Calu3 (cell line): ENCODE measurements at regions not wholly inside any gene's neighbourhood (a gene's known extent, or its start where the extent isn't known, plus 50 kb on each side); places are given as distances from the start of the nearest gene placed in this dataset.
"Not testable (repeated sequence)": the region's sequence is repeated elsewhere in the genome, so short reads cannot be mapped to it uniquely, and the experiment has no call there.

Source experiments
- BruUV-seq: library from RNA; stranded (reverse); fragments of 400-500 nt; replicated peaks from 2 replicates; lab custom pipeline; 2021; lab: Mats Ljungman, UMichigan
- CTCF ChIA-PET: fragments of 300-600 bp; sonication (Branson Sonifier 250); formaldehyde crosslinking; loops from one replicate; lab custom pipeline; 2022; ENCODE audit warnings: antibody characterized with exemption; lab: Charles Lee
- DNase-seq: peaks from one replicate; pipeline ENCODE4 v3.0.0; 2022
- H3K27ac Mint-ChIP-seq: one replicate; pipeline ENCODE4 v1.8.0; 2022; ENCODE audit warnings: mixed read lengths; ENCODE audit not compliant: unreplicated experiment
- H3K27me3 Mint-ChIP-seq: one replicate; pipeline ENCODE4 v1.8.0; 2022; ENCODE audit warnings: mixed read lengths; ENCODE audit not compliant: unreplicated experiment
- H3K36me3 Mint-ChIP-seq: one replicate; pipeline ENCODE4 v1.8.0; 2022; ENCODE audit warnings: mild to moderate bottlenecking, moderate library complexity, mixed read lengths; ENCODE audit not compliant: insufficient read depth, unreplicated experiment
- H3K4me1 Mint-ChIP-seq: one replicate; pipeline ENCODE4 v1.8.0; 2022; ENCODE audit warnings: mild to moderate bottlenecking, low read depth, mixed read lengths; ENCODE audit not compliant: unreplicated experiment
- H3K4me3 Mint-ChIP-seq: one replicate; pipeline ENCODE4 v1.8.0; 2022; ENCODE audit warnings: mild to moderate bottlenecking, low read depth, moderate library complexity, mixed read lengths; ENCODE audit not compliant: unreplicated experiment
- H3K9me3 Mint-ChIP-seq: one replicate; pipeline ENCODE4 v1.8.0; 2022; ENCODE audit warnings: low read depth, mixed read lengths; ENCODE audit not compliant: unreplicated experiment
- intact Hi-C: fragments of 100-400 bp; cut with micrococcal nuclease; formaldehyde crosslinking; loops from one replicate; pipeline ENCODE4 v1.10.0; 2022; ENCODE audit not compliant: unreplicated experiment
- TF ChIP-seq, protein P1 (sequence below): fragments of 200-600 bp; IDR thresholded peaks from one replicate; pipeline ENCODE4 v1.8.0; 2022; ENCODE audit warnings: antibody characterized with exemption; ENCODE audit not compliant: unreplicated experiment

DNA sequence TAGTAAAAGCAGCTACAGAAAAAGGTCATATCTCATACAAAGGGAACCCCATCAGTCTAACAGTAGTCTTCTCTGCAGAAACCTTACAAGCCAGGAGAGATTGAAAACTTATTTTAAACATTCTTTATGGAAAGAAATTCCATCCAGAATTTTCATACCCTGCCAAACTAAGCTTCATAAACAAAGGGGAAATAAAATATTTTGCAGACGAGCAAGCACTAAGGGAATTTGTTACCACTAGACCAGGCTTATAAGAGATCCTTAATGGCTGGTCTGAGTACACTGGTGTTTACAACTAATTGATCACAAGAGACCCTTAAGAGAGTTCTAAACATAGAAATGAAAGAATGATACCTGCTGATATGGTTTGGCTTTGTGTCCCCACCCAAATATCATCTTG, 128.6 kb upstream of the TNFSF11 start:
- Mint-ChIP-seq H3K27ac (no peak overlapping the region), H3K27me3 (peaks cover 16% of the 10 kb centered on the region), H3K4me1 (no peaks in the 10 kb centered on the region), H3K4me3 (no peak overlapping the region), H3K9me3 (peaks cover 5% of the 10 kb centered on the region), H3K36me3 (no peaks in the 10 kb centered on the region)
- intact Hi-C loops = no loop called here
- TF ChIP-seq, protein P1, sequence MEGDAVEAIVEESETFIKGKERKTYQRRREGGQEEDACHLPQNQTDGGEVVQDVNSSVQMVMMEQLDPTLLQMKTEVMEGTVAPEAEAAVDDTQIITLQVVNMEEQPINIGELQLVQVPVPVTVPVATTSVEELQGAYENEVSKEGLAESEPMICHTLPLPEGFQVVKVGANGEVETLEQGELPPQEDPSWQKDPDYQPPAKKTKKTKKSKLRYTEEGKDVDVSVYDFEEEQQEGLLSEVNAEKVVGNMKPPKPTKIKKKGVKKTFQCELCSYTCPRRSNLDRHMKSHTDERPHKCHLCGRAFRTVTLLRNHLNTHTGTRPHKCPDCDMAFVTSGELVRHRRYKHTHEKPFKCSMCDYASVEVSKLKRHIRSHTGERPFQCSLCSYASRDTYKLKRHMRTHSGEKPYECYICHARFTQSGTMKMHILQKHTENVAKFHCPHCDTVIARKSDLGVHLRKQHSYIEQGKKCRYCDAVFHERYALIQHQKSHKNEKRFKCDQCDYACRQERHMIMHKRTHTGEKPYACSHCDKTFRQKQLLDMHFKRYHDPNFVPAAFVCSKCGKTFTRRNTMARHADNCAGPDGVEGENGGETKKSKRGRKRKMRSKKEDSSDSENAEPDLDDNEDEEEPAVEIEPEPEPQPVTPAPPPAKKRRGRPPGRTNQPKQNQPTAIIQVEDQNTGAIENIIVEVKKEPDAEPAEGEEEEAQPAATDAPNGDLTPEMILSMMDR = no peak
- DNase-seq = no peak
- BruUV-seq = no TSS peak
- CTCF ChIA-PET = no interaction called here

DNA sequence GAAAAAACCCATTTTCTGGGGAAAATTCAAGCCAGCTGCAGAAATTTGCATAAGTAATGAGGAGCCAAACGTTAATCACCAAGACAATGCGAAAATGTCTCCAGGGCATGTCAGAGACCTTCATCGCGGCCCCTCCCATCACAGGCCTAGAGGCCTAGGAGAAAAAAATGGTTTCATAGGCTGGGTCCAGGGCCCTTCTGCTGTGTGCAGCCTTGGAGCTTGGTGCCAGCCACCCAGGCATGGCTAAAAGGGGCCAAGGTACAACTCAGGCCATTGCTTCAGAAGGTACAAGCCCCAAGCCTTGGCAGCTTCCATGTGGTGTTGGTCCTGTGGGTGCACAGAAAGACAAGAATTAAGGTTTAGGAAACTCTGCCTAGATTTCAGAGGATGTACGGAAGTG, 127.4 kb upstream of the TNFSF11 start:
- H3K27ac Mint-ChIP-seq, BruUV-seq, H3K9me3 Mint-ChIP-seq, DNase-seq, H3K4me1 Mint-ChIP-seq, H3K4me3 Mint-ChIP-seq, CTCF ChIA-PET, H3K36me3 Mint-ChIP-seq, intact Hi-C loops: not testable (repeated sequence)
- peaks cover 28% of the 10 kb centered on the region for H3K27me3 Mint-ChIP-seq

DNA sequence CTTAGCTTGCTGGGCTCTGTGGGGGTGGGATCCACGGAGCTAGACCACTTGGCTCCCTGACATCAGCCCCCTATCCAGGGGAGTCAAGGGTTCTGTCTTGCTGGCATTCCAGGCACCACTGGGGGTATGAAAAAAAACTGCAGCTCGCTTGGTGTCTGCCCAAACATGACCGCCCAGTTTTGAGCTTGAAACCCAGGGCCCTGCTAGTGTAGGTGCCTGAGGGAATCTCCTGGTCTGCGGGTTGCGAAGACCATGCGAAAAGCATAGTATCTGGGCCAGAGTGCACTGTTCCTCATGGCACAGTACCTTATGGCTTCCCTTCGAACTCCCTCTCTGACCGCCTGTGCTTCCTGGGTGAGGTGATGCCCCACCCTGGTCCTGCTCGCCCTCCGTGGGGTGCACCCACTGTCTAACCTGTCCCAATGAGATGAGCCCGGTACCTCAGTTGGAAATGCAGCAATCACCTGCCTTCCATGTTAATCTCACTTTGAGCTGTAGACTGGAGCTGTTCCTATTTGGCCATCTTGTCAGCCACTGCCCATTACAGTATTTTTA, 120.8 kb upstream of the TNFSF11 start:
- no peak overlapping the region for H3K4me3 Mint-ChIP-seq
- H3K27ac Mint-ChIP-seq = no peak overlapping the region
- no peaks in the 10 kb centered on the region for H3K4me1 Mint-ChIP-seq
- intact Hi-C loops = no loop called here
- H3K36me3 Mint-ChIP-seq = no peaks in the 10 kb centered on the region
- TF ChIP-seq, protein P1 = no peak
- H3K9me3 Mint-ChIP-seq = no peaks in the 10 kb centered on the region
- no TSS peak for BruUV-seq
- no peak for DNase-seq
- H3K27me3 Mint-ChIP-seq = peaks cover 28% of the 10 kb centered on the region
- CTCF ChIA-PET = no interaction called here

DNA sequence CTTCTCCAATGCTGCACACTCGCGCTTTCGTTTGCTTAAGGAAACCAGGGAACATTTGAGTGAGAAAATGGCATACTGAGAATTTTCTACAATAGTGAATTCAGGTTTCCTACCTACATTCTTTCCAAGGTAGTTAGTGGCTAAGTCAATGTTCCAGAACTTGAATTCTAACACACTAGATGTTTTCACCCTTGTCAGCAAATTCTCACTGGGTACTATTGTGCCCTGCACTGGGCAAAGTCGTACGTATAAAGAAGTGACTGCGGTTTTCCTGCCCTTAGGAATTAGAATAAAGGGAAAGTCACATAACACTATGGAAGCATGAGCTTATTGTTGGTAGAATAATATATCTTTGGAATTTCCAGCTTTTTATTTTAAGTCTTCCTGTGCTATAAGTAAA, 119.2 kb upstream of the TNFSF11 start:
- Mint-ChIP-seq H3K9me3 (no peaks in the 10 kb centered on the region), H3K27me3 (peaks cover 26% of the 10 kb centered on the region), H3K4me3 (no peak overlapping the region), H3K4me1 (no peaks in the 10 kb centered on the region), H3K36me3 (no peaks in the 10 kb centered on the region), H3K27ac (no peak overlapping the region)
- no peak for DNase-seq
- intact Hi-C loops = no loop called here
- no TSS peak for BruUV-seq
- CTCF ChIA-PET = no interaction called here
- TF ChIP-seq, protein P1 = no peak

DNA sequence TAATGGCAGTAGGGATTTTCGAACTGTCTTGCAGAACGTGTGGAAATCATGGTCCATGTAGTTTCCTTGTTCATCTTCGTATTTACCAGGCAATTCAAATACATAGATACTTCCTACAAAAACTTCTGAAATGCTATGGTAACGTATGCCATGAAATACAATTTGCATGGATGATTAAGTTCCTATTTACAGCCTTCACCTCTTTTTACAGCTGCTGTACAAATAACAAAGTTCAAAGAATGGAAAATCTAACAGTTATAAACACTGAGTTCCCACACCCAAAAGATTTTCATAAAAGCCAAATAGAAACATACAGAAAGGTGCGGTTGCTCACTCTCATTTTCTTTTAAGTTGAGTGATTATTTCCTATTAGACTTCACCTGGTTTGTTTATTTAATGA, 115.8 kb upstream of the TNFSF11 start:
- BruUV-seq = no TSS peak
- CTCF ChIA-PET = no interaction called here
- Mint-ChIP-seq H3K9me3 (peaks cover 6% of the 10 kb centered on the region), H3K27ac (no peak overlapping the region), H3K27me3 (no peaks in the 10 kb centered on the region), H3K4me1 (no peaks in the 10 kb centered on the region), H3K4me3 (no peak overlapping the region), H3K36me3 (no peaks in the 10 kb centered on the region)
- no peak for DNase-seq
- TF ChIP-seq, protein P1 = no peak
- intact Hi-C loops = no loop called here
